Psoas muscle (tissue), 7 donors: ENCODE measurements at regions not wholly inside any gene's neighbourhood (a gene's known extent, or its start where the extent isn't known, plus 50 kb on each side); places are given as distances from the start of the nearest gene placed in this dataset.

Experiments used
- ATAC-seq, 4 donors: fragments of 200-7000 bp; cut with Tn5 transposase; one replicate each; pipeline ENCODE4 v1.9.1; 2020; ENCODE audit warnings: moderate library complexity in 3 of 4, mild to moderate bottlenecking in 2 of 4
- DNase-seq, 2 donors: peaks; one replicate each; pipeline ENCODE4 v3.0.0-alpha.2; 2020
- H3K27ac ChIP-seq: fragments of 200-600 bp; one replicate; pipeline ENCODE4 v1.8.0; 2022
- H3K27me3 ChIP-seq, 3 donors: fragments of 200-600 bp in 1 of 3; one replicate each; pipeline versions ENCODE4 v1.6.1 to v1.8.0; 2013 to 2022; ENCODE audit warnings: low read length in 2 of 3, mild to moderate bottlenecking in 2 of 3, moderate library complexity in 1 of 3; ENCODE audit not compliant: insufficient read depth in 3 of 3
- H3K36me3 ChIP-seq, 2 donors: fragments of 200-600 bp in 1 of 2; one replicate each; pipeline versions ENCODE4 v1.6.1 to v1.8.0; 2013 to 2022; ENCODE audit warnings: low read depth in 1 of 2, mild to moderate bottlenecking in 1 of 2, moderate library complexity in 1 of 2; ENCODE audit not compliant: insufficient read depth in 1 of 2
- H3K4me1 ChIP-seq: fragments of 200-600 bp; one replicate; pipeline ENCODE4 v1.8.0; 2022
- H3K4me3 ChIP-seq: fragments of 200-600 bp; one replicate; pipeline ENCODE4 v1.8.0; 2022; ENCODE audit warnings: mild to moderate bottlenecking
- H3K9me3 ChIP-seq: fragments of 200-600 bp; one replicate; pipeline ENCODE4 v1.8.0; 2022
- CTCF ChIP-seq: fragments of 200-600 bp; IDR thresholded peaks from one replicate; pipeline ENCODE4 v1.8.0; 2022; ENCODE audit warnings: antibody characterized with exemption
- WGBS, 3 donors: extraction: QIAGEN DNeasy Blood & Tissue Kit; methylation state at CpG; one replicate each; pipeline versions ENCODE4 v1.1.6 to v1.1.7; 2013; 5-methylcytosine and 5-hydroxymethylcytosine counted together
- intact Hi-C, 2 donors: fragments of 100-400 bp; cut with DNase I; formaldehyde crosslinking; loops; one replicate each; pipeline versions ENCODE4 v1.11.0 to v1.14.2; 2022
- donor health status: healthy with polysubstance abuse.
- donor health status: DM: no; HTN: no; CAD: no; lungs with moderate emphysema.
- donor health status: Bipolar disorder and iron deficiency.
- donor health status: healthy.
- donor health status: DM: yes; HTN: yes; CAD: no.
- donor health status: DM: no; HTN: no; CAD: no.
- donor health status: DM: yes; HTN: yes; CAD: no.

- no peaks in the 10 kb centered on the region for H3K9me3 ChIP-seq
- no peaks in the 10 kb centered on the region for H3K36me3 ChIP-seq
- WGBS, 3 donors, result 58 to 65% (median 59%) methylated on average over 4 of the region's 4 CpGs
- H3K27me3 ChIP-seq, result no peaks in the 10 kb centered on the region
- intact Hi-C loops, result no loop called here
- no peak overlapping the region for H3K27ac ChIP-seq
- no peaks in the 10 kb centered on the region for H3K4me1 ChIP-seq
- no peak overlapping the region for H3K4me3 ChIP-seq
- DNase-seq (no peak), ATAC-seq (no peak)
- TF ChIP-seq CTCF, result no peak
These were observed 153.8 kb downstream of the DEPDC1B start for GRCh38 chr5:60546207-60546606.

GRCh38 chr5:60545551-60545950, 154.4 kb downstream of the DEPDC1B start:
- 48 to 57% (median 57%) methylated on average over 3 of the region's 3 CpGs for WGBS, 3 donors
- no peak for ATAC-seq
- H3K9me3 ChIP-seq, result no peaks in the 10 kb centered on the region
- no peak overlapping the region for H3K27ac ChIP-seq
- H3K4me1 ChIP-seq, result no peaks in the 10 kb centered on the region
- intact Hi-C loops, result no loop called here
- DNase-seq, result no peak
- H3K36me3 ChIP-seq, result no peaks in the 10 kb centered on the region
- no peak for TF ChIP-seq CTCF
- H3K4me3 ChIP-seq, result no peak overlapping the region
- H3K27me3 ChIP-seq, result no peaks in the 10 kb centered on the region

GRCh38 chr5:60544142-60544541, 155.8 kb downstream of the DEPDC1B start:
- intact Hi-C loops, result no loop called here
- TF ChIP-seq CTCF, result no peak
- 81 to 82% (median 81%) methylated on average over 2 of the region's 2 CpGs for WGBS, 3 donors

GRCh38 chr5:60541980-60542379, 158.0 kb downstream of the DEPDC1B start:
- ATAC-seq (no peak), DNase-seq (no peak)
- Histone ChIP-seq H3K4me3 (no peak overlapping the region), H3K27ac (no peak overlapping the region), H3K27me3 (no peaks in the 10 kb centered on the region), H3K36me3 (no peaks in the 10 kb centered on the region), H3K9me3 (no peaks in the 10 kb centered on the region), H3K4me1 (no peaks in the 10 kb centered on the region)
- WGBS, 3 donors, result 34 to 47% (median 44%) methylated on average over 2 of the region's 2 CpGs
- no peak for TF ChIP-seq CTCF
- intact Hi-C loops, result no loop called here

More at GRCh38 chr5:60544142-60544541, 155.8 kb downstream of the DEPDC1B start:
- no peaks in the 10 kb centered on the region for H3K9me3 ChIP-seq
- H3K27ac ChIP-seq, result no peak overlapping the region
- no peaks in the 10 kb centered on the region for H3K36me3 ChIP-seq
- H3K4me1 ChIP-seq, result no peaks in the 10 kb centered on the region
- ATAC-seq, result no peak
- H3K4me3 ChIP-seq, result no peak overlapping the region
- no peaks in the 10 kb centered on the region for H3K27me3 ChIP-seq
- DNase-seq, result no peak
